A204.1 (cell line): ENCODE measurements at regions not wholly inside any gene's neighbourhood (a gene's known extent, or its start where the extent isn't known, plus 50 kb on each side); places are given as distances from the start of the nearest gene placed in this dataset.
A peak's percentile ranks its signal among the peaks of the same experiment; 100 is the strongest.

ENCODE experiments used
- FAIRE-seq: peaks from 2 replicates; lab custom pipeline; 2012; peaks lifted over from hg19 to GRCh38; lab: Jason Lieb, UNC

GRCh38 chr4:130486841-130487240, 1390.9 kb downstream of the C4orf33 start:
- FAIRE-seq = no peak

GRCh38 chr4:130510661-130511060, 1414.7 kb downstream of the C4orf33 start:
- no peak for FAIRE-seq

GRCh38 chr4:130511776-130512175, 1415.8 kb downstream of the C4orf33 start:
- FAIRE-seq = no peak

DNA sequence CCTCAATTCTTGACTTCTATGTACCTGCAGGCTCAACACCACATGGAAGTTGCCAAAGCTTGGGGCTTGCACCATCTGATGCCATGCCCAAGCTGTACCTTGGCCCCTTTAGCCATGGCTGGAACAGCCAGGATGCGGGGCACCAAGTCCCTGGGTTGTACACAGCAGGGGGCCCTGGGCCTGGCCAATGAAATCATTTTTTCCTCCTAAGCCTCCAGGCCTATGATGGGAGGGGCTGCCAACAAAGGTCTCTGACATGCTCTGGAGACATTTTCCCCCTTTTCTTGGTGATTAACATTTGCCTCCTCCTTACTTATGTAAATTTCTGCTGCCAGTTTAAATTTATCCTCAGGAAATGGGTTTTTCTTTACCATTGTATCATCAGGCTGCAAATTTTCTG, 1428.1 kb downstream of the C4orf33 start:
- FAIRE-seq = no peak

DNA sequence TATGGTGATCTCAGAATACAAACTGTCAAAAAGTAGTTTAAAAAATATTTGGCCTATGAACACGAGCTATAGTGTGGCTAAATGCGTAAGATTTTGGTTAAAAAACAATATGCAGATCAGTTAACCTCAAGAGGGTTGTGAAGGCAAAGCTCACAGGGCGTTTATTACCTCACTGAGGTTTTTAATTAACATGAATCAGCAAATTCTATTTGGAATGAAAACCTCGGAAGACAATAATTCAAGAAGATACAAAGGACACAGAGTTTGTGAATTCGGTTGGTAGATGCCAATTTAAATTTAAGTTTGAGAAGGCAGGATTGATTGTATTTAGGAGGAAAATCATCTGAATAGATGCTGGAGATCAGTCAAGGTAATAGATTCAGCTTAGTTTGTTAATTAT, 1434.6 kb downstream of the C4orf33 start:
- no peak for FAIRE-seq

DNA sequence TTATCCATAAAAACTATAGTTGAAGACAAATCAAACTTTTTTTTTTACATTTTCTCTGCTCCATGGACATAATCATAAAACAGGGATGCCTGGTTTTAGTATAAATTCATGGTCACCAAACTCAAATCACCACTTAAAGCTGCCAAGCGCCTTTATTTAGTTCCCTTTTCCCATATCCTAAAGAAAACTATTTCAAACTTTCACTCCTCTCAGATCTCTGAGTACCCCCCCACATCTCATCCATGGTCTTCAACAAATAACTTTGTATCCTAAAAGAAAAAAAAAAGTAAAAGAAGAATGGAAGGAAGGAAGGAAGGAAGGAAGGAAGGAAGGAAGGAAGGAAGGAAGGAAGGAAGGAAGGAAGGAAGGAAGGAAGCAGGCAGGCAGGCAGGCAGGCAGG, 1438.7 kb downstream of the C4orf33 start:
- FAIRE-seq = no peak

GRCh38 chr4:130542953-130543352, 1447.0 kb downstream of the C4orf33 start:
- FAIRE-seq = no peak

DNA sequence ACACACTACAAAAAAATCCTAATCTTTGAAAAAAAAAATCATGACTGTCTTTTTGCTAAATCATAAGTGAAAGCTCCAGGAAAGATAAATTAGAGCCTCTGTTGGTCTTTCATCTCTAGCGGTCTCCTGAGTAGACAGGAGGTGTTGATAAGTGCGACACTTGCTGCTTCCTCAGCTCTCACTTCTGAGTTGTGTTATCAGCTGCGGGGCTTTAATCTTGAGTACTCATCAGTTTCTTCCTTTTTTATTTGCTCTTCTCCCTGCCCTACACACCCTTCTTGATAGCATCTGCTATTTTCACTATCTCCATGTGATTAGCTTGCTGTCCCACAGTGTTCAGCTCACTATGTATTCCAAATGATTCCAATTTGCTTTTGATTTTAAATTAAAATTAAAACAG, 1449.2 kb downstream of the C4orf33 start:
- no peak for FAIRE-seq

- FAIRE-seq = no peak
These were observed 1449.6 kb downstream of the C4orf33 start for GRCh38 chr4:130545596-130545995.

- no peak for FAIRE-seq
These were observed 1463.3 kb downstream of the C4orf33 start for GRCh38 chr4:130559268-130559667.

- FAIRE-seq = peak; percentile 90
These were observed 1467.4 kb downstream of the C4orf33 start for GRCh38 chr4:130563185-130563888.

DNA sequence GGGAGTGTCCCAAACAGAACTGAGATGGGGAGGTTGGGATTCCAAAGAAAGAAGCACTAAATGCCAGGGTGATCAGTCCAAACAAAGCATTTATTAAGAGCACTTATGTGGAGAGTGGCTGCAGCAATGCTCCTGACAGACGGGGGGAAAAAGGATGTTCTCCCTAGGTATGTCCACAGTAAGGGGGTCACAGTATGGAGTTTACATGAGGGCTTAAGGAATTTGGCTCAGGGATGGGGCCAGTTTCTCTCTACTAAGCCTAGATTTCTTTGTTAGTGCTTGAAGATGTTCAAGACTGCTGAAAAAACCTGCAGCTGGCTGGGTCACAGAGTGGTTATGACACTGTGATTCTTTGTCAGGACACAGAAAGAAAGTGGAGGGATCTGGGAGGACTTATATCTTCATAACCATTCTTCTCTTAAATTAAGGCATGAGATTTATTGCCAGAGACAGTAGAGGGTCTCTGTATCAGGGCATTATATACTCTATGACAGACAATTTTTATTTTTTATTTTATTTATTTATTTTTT, 1468.0 kb downstream of the C4orf33 start:
- FAIRE-seq = no peak

DNA sequence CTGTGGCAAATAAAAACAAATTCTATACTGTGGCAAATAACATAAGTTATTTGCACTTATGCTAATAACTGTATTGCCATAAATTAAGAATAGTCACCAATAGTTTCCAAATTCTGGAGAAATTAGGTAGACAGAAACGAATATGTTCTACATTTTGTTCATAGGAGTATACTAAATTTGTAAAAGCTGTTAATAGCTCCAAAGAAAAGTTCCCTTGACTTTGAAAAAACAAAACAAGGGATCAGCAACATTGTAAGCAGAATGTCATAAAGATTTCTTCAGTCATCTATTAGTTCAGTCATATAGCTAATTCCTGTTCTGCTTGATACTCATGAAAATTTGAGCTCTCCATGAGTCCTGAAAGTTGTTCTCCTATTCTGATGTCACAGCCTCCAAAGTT, 1472.8 kb downstream of the C4orf33 start:
- no peak for FAIRE-seq

DNA sequence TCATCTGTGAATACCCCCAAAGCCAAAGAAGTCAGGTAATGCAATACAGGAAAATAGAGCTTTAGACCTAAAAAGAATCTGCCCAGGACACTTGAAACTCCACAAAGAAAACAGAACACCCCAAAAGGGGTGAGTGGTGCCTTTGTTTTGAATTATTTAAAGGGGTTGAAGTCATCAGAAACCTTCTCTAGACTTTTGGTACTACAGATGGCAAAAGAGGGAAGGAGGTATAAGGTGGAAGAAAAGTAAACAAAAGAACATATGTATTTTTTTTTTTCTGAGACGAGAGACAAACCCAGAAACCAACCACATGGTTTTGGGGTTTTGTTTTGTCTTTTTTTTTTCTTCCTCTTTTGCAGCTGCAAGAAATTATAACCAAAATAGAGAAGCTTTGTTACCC, 1477.8 kb downstream of the C4orf33 start:
- no peak for FAIRE-seq

DNA sequence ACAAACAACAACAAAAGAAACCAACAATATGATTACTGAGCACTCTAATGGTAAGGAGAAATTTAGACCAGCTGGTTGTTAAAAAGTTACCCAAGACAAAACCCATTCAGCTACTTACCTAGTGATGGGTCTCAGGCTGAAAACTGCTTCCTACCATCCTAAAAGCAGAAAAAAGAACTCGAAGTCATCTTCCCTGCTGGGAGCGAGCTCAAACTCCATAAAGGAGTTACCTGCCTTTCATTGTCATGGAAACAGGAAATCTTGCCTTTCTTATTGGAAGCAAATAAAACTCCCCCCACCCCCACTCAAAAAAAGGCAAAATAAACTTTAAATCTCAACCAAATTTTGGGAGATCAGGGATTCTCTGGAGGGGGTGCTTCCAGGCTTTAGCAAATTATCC, 1478.3 kb downstream of the C4orf33 start:
- no peak for FAIRE-seq

DNA sequence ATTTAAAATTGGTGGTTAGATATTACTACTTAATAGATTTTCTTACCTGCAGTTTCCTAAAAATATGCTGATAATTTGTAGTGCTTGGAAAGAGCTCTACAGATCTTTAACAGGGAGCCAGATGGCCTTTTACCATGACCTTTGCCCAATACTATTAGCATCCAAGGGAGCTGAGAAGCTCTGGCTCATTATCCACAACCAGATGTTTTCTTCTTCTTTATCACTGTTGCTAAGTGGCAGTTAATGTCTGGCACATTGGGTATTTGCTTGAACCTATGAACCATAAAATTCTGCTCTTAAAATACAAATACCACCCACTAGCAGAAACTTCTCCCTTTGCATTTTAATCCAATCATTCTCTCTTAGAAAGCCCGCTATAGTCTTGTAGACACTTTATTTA, 1480.3 kb downstream of the C4orf33 start:
- FAIRE-seq = no peak

- no peak for FAIRE-seq
These were observed 1495.1 kb downstream of the C4orf33 start for GRCh38 chr4:130591091-130591490.

GRCh38 chr4:130600706-130601105, 1504.8 kb downstream of the C4orf33 start:
- no peak for FAIRE-seq

DNA sequence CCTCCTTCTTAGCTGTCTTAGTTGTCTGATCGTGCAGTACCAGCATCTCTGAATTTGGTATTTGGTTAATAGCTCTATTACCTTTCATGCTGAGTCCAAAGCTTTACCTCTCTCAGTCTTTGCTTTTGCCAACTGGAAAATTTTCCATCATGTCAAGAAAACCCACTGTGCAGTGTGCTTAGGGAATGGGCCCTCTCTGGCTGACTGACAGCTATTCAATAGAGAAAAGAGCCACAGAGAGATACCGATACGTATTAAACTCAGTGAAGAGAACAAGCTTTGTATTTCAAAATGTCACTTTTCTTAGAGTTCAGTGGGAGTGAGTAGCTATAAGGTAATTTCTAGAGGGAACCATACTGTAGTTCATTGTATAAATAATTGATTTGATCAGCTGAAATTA, 1507.1 kb downstream of the C4orf33 start:
- FAIRE-seq = no peak

- FAIRE-seq = no peak
These were observed 1512.2 kb downstream of the C4orf33 start for GRCh38 chr4:130608121-130608520.

GRCh38 chr4:130628531-130628930, 1532.6 kb downstream of the C4orf33 start:
- FAIRE-seq = no peak

GRCh38 chr4:130632731-130633604, 1537.0 kb downstream of the C4orf33 start:
- FAIRE-seq = no peak

DNA sequence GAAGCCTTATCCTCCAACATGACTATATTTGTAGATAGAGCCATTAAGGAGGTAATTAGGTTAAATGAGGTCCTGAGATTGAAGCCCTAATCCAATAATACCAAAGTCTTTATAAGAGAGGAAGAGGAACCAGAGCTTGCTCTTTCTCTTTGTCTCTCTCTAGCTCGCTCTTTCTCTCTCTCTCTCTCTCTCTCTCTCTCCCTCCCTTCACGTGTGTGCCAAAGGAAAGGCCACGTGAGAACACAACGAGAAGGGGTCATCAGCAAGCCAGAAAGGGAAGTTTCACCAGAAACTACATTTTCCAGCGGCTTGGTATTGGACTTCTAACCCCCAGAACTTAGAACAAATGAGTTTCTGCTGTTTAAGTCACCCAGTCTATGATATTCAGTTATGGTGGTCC, 1540.5 kb downstream of the C4orf33 start:
- FAIRE-seq = no peak
